22Rv1 (cell line): ENCODE measurements at regions not wholly inside any gene's neighbourhood (a gene's known extent, or its start where the extent isn't known, plus 50 kb on each side); places are given as distances from the start of the nearest gene placed in this dataset.

ENCODE experiments used
- ZFX ChIP-seq: fragments of 450-650 bp; IDR thresholded peaks from 2 replicates; pipeline ENCODE4 v1.6.1; 2017; ENCODE audit warnings: antibody characterized with exemption, borderline replicate concordance
- TF ChIP-seq, protein P1 (sequence below): fragments of 450-650 bp; IDR thresholded peaks from 2 replicates; pipeline ENCODE4 v1.5.1; 2017; ENCODE audit warnings: mild to moderate bottlenecking

DNA sequence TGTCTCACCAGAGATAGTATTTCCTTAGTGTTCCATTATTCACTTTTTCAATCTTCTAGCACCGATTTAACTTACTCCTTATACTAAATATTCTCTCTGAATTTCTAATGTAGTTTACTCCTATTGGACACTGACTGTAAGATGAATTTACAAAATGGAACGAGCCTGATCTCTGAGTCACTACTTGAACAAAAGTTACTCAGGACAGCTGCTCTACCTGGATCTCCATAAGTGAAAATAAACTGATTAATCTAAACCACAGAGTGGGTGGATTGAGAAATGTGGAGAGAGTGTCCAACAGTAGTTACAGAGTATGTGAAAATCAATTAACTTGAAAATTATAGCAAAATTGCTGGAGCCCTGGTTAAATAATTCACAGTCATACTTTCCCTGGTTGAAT is 141.7 kb upstream of the CHORDC1 start:
- TF ChIP-seq, protein P1, sequence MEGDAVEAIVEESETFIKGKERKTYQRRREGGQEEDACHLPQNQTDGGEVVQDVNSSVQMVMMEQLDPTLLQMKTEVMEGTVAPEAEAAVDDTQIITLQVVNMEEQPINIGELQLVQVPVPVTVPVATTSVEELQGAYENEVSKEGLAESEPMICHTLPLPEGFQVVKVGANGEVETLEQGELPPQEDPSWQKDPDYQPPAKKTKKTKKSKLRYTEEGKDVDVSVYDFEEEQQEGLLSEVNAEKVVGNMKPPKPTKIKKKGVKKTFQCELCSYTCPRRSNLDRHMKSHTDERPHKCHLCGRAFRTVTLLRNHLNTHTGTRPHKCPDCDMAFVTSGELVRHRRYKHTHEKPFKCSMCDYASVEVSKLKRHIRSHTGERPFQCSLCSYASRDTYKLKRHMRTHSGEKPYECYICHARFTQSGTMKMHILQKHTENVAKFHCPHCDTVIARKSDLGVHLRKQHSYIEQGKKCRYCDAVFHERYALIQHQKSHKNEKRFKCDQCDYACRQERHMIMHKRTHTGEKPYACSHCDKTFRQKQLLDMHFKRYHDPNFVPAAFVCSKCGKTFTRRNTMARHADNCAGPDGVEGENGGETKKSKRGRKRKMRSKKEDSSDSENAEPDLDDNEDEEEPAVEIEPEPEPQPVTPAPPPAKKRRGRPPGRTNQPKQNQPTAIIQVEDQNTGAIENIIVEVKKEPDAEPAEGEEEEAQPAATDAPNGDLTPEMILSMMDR = no peak
- TF ChIP-seq ZFX = no peak
